K562 (cell line): ENCODE measurements at regions not wholly inside any gene's neighbourhood (a gene's known extent, or its start where the extent isn't known, plus 50 kb on each side); places are given as distances from the start of the nearest gene placed in this dataset.

Experiments used
- ATAC-seq: fragments of 200-7000 bp; cut with Tn5 transposase; 3 replicates; pipeline ENCODE4 v1.9.1; 2020; ENCODE audit warnings: moderate library complexity
- BruUV-seq: library from RNA; stranded (reverse); fragments of 400-500 nt; replicated peaks from 2 replicates; lab custom pipeline; 2021; lab: Mats Ljungman, UMichigan
- CTCF ChIA-PET: fragments of 300-600 bp; formaldehyde crosslinking; extraction: SDS; loops from one replicate; lab custom pipeline; 2021; ENCODE audit warnings: low intra/inter-chr PET ratio; lab: Yijun Ruan, JAX
- POLR2A ChIA-PET: fragments of 300-600, 350-650 bp; sonication (Branson Sonifier 250); formaldehyde crosslinking; extraction: SDS; loops from one replicate; lab custom pipeline; 2021; ENCODE audit warnings: antibody characterized with exemption, inconsistent platforms; lab: Yijun Ruan, JAX
- DNase-seq, 4 experiments: peaks; one replicate each; pipeline versions ENCODE4 v3.0.0 to v3.0.0-alpha.2; 2011 to 2018; ENCODE audit warnings: low spot score in 3 of 4, mixed read lengths in 3 of 4; ENCODE audit errors: extremely low read depth in 1 of 4
- FAIRE-seq: peaks from 2 replicates; lab custom pipeline; 2011; peaks lifted over from hg19 to GRCh38; lab: Jason Lieb, UNC
- H2AFZ ChIP-seq: 2 replicates; pipeline ENCODE4 v1.6.0; 2011; ENCODE audit warnings: low read depth, low read length, control low read depth, inconsistent platforms
- H3K27ac ChIP-seq: fragments of 200-600 bp; 3 replicates; pipeline ENCODE4 v1.8.0; 2011; ENCODE audit warnings: low read depth, mild to moderate bottlenecking, control low read depth, inconsistent platforms, low read length, moderate library complexity, mixed read lengths; ENCODE audit errors: extremely low read depth
- H3K27me3 ChIP-seq, 2 experiments: fragments of 300-600 bp in 1 of 2; 2 replicates in 1 of 2; 3 replicates in 1 of 2; pipeline versions ENCODE4 v1.6.0 to v1.8.0; 2011; ENCODE audit warnings: inconsistent platforms in 2 of 2, low read length in 2 of 2, mild to moderate bottlenecking in 1 of 2, mixed read lengths in 1 of 2, moderate library complexity in 1 of 2; ENCODE audit not compliant: control insufficient read depth in 2 of 2, insufficient read depth in 2 of 2
- H3K36me3 ChIP-seq: fragments of 300-600 bp; 3 replicates; pipeline ENCODE4 v1.8.0; 2011; ENCODE audit warnings: mild to moderate bottlenecking, low read length, inconsistent platforms; ENCODE audit not compliant: control insufficient read depth, insufficient read depth
- H3K4me1 ChIP-seq, 2 experiments: fragments of 200-600 bp in 1 of 2; replicated peaks in 1 of 2; 2 replicates in 1 of 2; 3 replicates in 1 of 2; pipeline versions ENCODE4 v1.5.1 to v1.8.0; 2011; ENCODE audit warnings: inconsistent platforms in 2 of 2, low read length in 2 of 2, mild to moderate bottlenecking in 1 of 2, mixed read lengths in 1 of 2, moderate library complexity in 1 of 2; ENCODE audit not compliant: control insufficient read depth in 2 of 2, insufficient read depth in 2 of 2
- H3K4me2 ChIP-seq: 2 replicates; pipeline ENCODE4 v1.6.1; 2011; ENCODE audit warnings: low read length, control low read depth, inconsistent platforms, mixed read lengths; ENCODE audit not compliant: insufficient read depth
- H3K4me3 ChIP-seq: fragments of 200-600 bp; sonication (generic), shearing (Covaris generic); 2 replicates; pipeline ENCODE4 v1.5.1; 2016; ENCODE audit warnings: control low read depth, inconsistent platforms
- H3K79me2 ChIP-seq: fragments of 200-600 bp; 3 replicates; pipeline ENCODE4 v1.8.0; 2011; ENCODE audit warnings: low read length, inconsistent platforms; ENCODE audit not compliant: control insufficient read depth, insufficient read depth
- H3K9ac ChIP-seq, 2 experiments: 2 replicates each; pipeline versions ENCODE4 v1.6.0 to v1.6.1; 2011; ENCODE audit warnings: low read depth in 2 of 2, low read length in 2 of 2, control low read depth in 1 of 2, inconsistent platforms in 1 of 2, mild to moderate bottlenecking in 1 of 2, mixed read lengths in 1 of 2; ENCODE audit not compliant: insufficient read depth in 1 of 2
- H3K9me1 ChIP-seq: one replicate; pipeline ENCODE4 v1.6.0; 2011; ENCODE audit warnings: inconsistent platforms, mild to moderate bottlenecking, low read length, moderate library complexity; ENCODE audit not compliant: control insufficient read depth, insufficient read depth
- H3K9me3 ChIP-seq: replicated peaks from 2 replicates; pipeline ENCODE4 v1.5.1; 2011; ENCODE audit warnings: low read depth, low read length, inconsistent platforms; ENCODE audit not compliant: control insufficient read depth, insufficient read depth
- H4K20me1 ChIP-seq: replicated peaks from 2 replicates; pipeline ENCODE4 v1.6.1; 2011; ENCODE audit warnings: low read length, inconsistent platforms, mixed read lengths; ENCODE audit not compliant: control insufficient read depth, insufficient read depth
- ARID4B ChIP-seq: sonication (generic); formaldehyde crosslinking; IDR thresholded peaks from 2 replicates; pipeline ENCODE4 v1.8.0; 2022; ENCODE audit warnings: mild to moderate bottlenecking, missing genetic modification reagents
- CBFA2T3 ChIP-seq: fragments of 450-650 bp; IDR thresholded peaks from 2 replicates; pipeline ENCODE4 v1.6.1; 2017
- ESRRA ChIP-seq: fragments of 450-650 bp; IDR thresholded peaks from 2 replicates; pipeline ENCODE4 v1.6.1; 2014; ENCODE audit warnings: low read depth, mild to moderate bottlenecking, moderate library complexity, borderline replicate concordance
- FOXA1 ChIP-seq: fragments of 450-650 bp; IDR thresholded peaks from 2 replicates; pipeline ENCODE4 v1.6.1; 2016; ENCODE audit warnings: mild to moderate bottlenecking, borderline replicate concordance
- FOXJ3 ChIP-seq: sonication (generic); formaldehyde crosslinking; IDR thresholded peaks from 2 replicates; pipeline ENCODE4 v1.4.0; 2020; ENCODE audit warnings: mild to moderate bottlenecking, missing genetic modification reagents
- MAFK ChIP-seq: IDR thresholded peaks from 2 replicates; pipeline ENCODE4 v1.6.1; 2011; ENCODE audit warnings: low read length, improper control_type of control experiment
- POLR2AphosphoS2 ChIP-seq: IDR thresholded peaks from 2 replicates; pipeline ENCODE4 v1.6.1; 2012; ENCODE audit warnings: low read length, improper control_type of control experiment
- RAD21 ChIP-seq, 2 experiments: fragments of 250-450 bp in 1 of 2; fragments of 450-650 bp in 1 of 2; sonication (Bioruptor Pico) in 1 of 2; formaldehyde crosslinking in 1 of 2; IDR thresholded peaks in 1 of 2; conservative IDR thresholded peaks in 1 of 2; 2 replicates each; pipeline versions ENCODE4 v1.4.0 to v1.8.0; 2020 to 2022; ENCODE audit warnings: mild to moderate bottlenecking in 2 of 2, moderate library complexity in 1 of 2
- RBM25 ChIP-seq: fragments of 200-400 bp; formaldehyde crosslinking; IDR thresholded peaks from 2 replicates; pipeline ENCODE4 v1.6.1; 2018; ENCODE audit warnings: low read length, low read depth, moderate library complexity; ENCODE audit not compliant: severe bottlenecking
- RFX7 ChIP-seq: fragments of 250-450 bp; sonication (Bioruptor Pico); IDR thresholded peaks from 2 replicates; pipeline ENCODE4 v1.5.1; 2021; ENCODE audit warnings: mild to moderate bottlenecking
- ZNF764 ChIP-seq: fragments of 250-450 bp; sonication (Bioruptor Pico); IDR thresholded peaks from 2 replicates; pipeline ENCODE4 v1.4.0; 2020; ENCODE audit warnings: low read depth, mild to moderate bottlenecking, moderate library complexity
- ZSCAN29 ChIP-seq: fragments of 450-650 bp; IDR thresholded peaks from 2 replicates; pipeline ENCODE4 v1.6.1; 2017
- ZSCAN32 ChIP-seq: fragments of 450-650 bp; formaldehyde crosslinking; IDR thresholded peaks from 2 replicates; pipeline ENCODE4 v1.4.0; 2020; ENCODE audit warnings: mild to moderate bottlenecking, moderate library complexity
- WGBS: fragments of 100-300 bp; shearing (Covaris generic); methylation state at CpG from one replicate; pipeline ENCODE4 v1.1.6; 2016; ENCODE audit warnings: low coverage, mixed read lengths; ENCODE audit not compliant: insufficient coverage; ENCODE audit errors: missing lambda C conversion rate; 5-methylcytosine and 5-hydroxymethylcytosine counted together
- in situ Hi-C: fragments of 300-500 bp; cut with MboI; formaldehyde crosslinking; loops from 4 replicates; pipeline ENCODE4 v1.15.0; 2018; ENCODE audit warnings: inconsistent platforms, mixed read lengths
- intact Hi-C: fragments of 100-400 bp; cut with micrococcal nuclease; formaldehyde crosslinking; loops from 2 replicates; pipeline ENCODE4 v1.14.2; 2022
- TF ChIP-seq, protein P1 (sequence below), 2 experiments: fragments of 450-650 bp in 1 of 2; sonication (generic) in 1 of 2; formaldehyde crosslinking in 1 of 2; IDR thresholded peaks in 1 of 2; conservative IDR thresholded peaks in 1 of 2; 2 replicates each; pipeline versions ENCODE4 v1.6.1 to v1.8.1; 2016 to 2023; ENCODE audit warnings: mild to moderate bottlenecking in 2 of 2, moderate library complexity in 2 of 2, inconsistent platforms in 1 of 2, missing genetic modification reagents in 1 of 2
- TF ChIP-seq, protein P2 (sequence below): fragments of 450-650 bp; formaldehyde crosslinking; conservative IDR thresholded peaks from 2 replicates; pipeline ENCODE4 v1.4.0; 2022; ENCODE audit warnings: mild to moderate bottlenecking, missing genetic modification characterization
- TF ChIP-seq, protein P3 (sequence below): fragments of 250-450 bp; sonication (Bioruptor Pico); IDR thresholded peaks from 2 replicates; pipeline ENCODE4 v1.8.0; 2022; ENCODE audit warnings: moderate library complexity, mild to moderate bottlenecking, inconsistent platforms

DNA sequence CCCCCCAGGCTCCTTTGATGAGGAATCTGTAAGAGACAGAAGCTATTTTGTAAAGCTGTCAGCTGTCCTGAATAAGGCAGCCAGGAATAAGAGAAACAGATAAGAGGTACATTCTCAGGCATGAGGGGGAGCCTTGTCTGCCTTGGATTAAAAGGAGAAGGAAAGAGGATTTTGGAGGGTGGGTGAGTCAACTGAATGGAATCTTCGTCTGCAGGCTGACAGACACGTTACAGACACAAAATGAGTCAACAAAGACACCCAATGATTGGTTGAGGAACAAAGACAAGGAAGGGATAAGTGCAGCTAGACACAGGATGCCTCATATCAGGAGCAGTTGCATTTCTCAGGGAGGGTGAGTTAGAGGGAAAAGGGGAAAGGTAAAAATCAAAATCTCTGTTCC is 162.5 kb downstream of the OLFM4 start:
- Histone ChIP-seq H3K27ac (no peak overlapping the region), H3K9me1 (no peaks in the 10 kb centered on the region), H4K20me1 (no peaks in the 10 kb centered on the region), H3K4me3 (no peak overlapping the region), H3K9me3 (no peaks in the 10 kb centered on the region), H2AFZ (no peak overlapping the region), H3K27me3 (no peaks in the 10 kb centered on the region), H3K79me2 (no peaks in the 10 kb centered on the region), H3K36me3 (no peaks in the 10 kb centered on the region), H3K4me1 (no peaks in the 10 kb centered on the region), H3K4me2 (no peak overlapping the region), H3K9ac (no peak overlapping the region)
- TF ChIP-seq ZSCAN29 (no peak), MAFK (no peak), POLR2AphosphoS2 (no peak), ZSCAN32 (CRISPR knock-in tag) (no peak), ESRRA (no peak), RBM25 (no peak), RAD21 (CRISPR knock-in tag; conservative IDR thresholded peaks at IDR 0.05 in 1 of 2, IDR thresholded peaks at IDR 0.05 in 1 of 2) (no peak), FOXJ3 (CRISPR knock-in tag) (no peak), FOXA1 (no peak), RFX7 (no peak), ZNF764 (CRISPR knock-in tag) (no peak), ARID4B (CRISPR knock-in tag) (no peak), CBFA2T3 (no peak)
- TF ChIP-seq, protein P1, sequence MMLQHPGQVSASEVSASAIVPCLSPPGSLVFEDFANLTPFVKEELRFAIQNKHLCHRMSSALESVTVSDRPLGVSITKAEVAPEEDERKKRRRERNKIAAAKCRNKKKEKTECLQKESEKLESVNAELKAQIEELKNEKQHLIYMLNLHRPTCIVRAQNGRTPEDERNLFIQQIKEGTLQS (IDR thresholded peaks at IDR 0.05) = no peak
- TF ChIP-seq, protein P1 (CRISPR knock-in tag; conservative IDR thresholded peaks at IDR 0.05) = no peak
- TF ChIP-seq, protein P2, sequence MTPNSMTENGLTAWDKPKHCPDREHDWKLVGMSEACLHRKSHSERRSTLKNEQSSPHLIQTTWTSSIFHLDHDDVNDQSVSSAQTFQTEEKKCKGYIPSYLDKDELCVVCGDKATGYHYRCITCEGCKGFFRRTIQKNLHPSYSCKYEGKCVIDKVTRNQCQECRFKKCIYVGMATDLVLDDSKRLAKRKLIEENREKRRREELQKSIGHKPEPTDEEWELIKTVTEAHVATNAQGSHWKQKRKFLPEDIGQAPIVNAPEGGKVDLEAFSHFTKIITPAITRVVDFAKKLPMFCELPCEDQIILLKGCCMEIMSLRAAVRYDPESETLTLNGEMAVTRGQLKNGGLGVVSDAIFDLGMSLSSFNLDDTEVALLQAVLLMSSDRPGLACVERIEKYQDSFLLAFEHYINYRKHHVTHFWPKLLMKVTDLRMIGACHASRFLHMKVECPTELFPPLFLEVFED (CRISPR knock-in tag) = no peak
- TF ChIP-seq, protein P3, sequence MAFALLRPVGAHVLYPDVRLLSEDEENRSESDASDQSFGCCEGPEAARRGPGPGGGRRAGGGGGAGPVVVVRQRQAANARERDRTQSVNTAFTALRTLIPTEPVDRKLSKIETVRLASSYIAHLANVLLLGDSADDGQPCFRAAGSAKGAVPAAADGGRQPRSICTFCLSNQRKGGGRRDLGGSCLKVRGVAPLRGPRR (CRISPR knock-in tag) = no peak
- no peak for FAIRE-seq
- POLR2A ChIA-PET = no interaction called here
- CTCF ChIA-PET = no interaction called here
- in situ Hi-C loops (no loop called here), intact Hi-C loops (no loop called here)
- BruUV-seq = no TSS peak
- no peak for ATAC-seq
- no peak for DNase-seq
- WGBS = 0% methylated on average over 2 of the region's 2 CpGs
